Sigmoid colon (tissue), 6 donors: ENCODE measurements at regions not wholly inside any gene's neighbourhood (a gene's known extent, or its start where the extent isn't known, plus 50 kb on each side); places are given as distances from the start of the nearest gene placed in this dataset.
"Not testable (repeated sequence)": the region's sequence is repeated elsewhere in the genome, so short reads cannot be mapped to it uniquely, and the experiment has no call there.

Source experiments
- DNase-seq: peaks from one replicate; pipeline ENCODE4 v3.0.0-alpha.2; 2019
- H3K27ac ChIP-seq, 4 donors: fragments of 200-600 bp; sonication (generic); one replicate each; pipeline ENCODE4 v1.5.1; 2016 to 2019; ENCODE audit warnings: mild to moderate bottlenecking in 1 of 4
- H3K27me3 ChIP-seq, 3 donors: fragments of 200-600 bp; sonication (generic); one replicate each; pipeline ENCODE4 v1.5.1; 2019; ENCODE audit warnings: mild to moderate bottlenecking in 1 of 3
- H3K36me3 ChIP-seq, 4 donors: fragments of 200-600 bp; sonication (generic); one replicate each; pipeline ENCODE4 v1.5.1; 2016 to 2019
- H3K4me1 ChIP-seq, 4 donors: fragments of 200-600 bp; sonication (generic); one replicate each; pipeline ENCODE4 v1.5.1; 2017 to 2019
- H3K4me3 ChIP-seq, 4 donors: fragments of 200-600 bp; sonication (generic); one replicate each; pipeline ENCODE4 v1.5.1; 2017 to 2019; ENCODE audit warnings: mild to moderate bottlenecking in 2 of 4, moderate library complexity in 1 of 4
- H3K9me3 ChIP-seq, 4 donors: fragments of 200-600 bp in 3 of 4; sonication (generic) in 3 of 4; one replicate each; pipeline versions ENCODE4 v1.5.1 to v1.6.1; 2013 to 2019
- EP300 ChIP-seq, 4 donors: sonication (generic); formaldehyde crosslinking; IDR thresholded peaks; one replicate each; pipeline ENCODE4 v1.6.1; 2017; ENCODE audit warnings: antibody characterized with exemption in 4 of 4
- POLR2A ChIP-seq, 2 donors: fragments of 450-650 bp; IDR thresholded peaks; one replicate each; pipeline ENCODE4 v1.6.1; 2016; ENCODE audit warnings: antibody characterized with exemption in 2 of 2, mild to moderate bottlenecking in 2 of 2, moderate library complexity in 2 of 2
- POLR2AphosphoS5 ChIP-seq, 4 donors: sonication (generic); formaldehyde crosslinking; IDR thresholded peaks; one replicate each; pipeline ENCODE4 v1.6.1; 2017; ENCODE audit warnings: antibody characterized with exemption in 4 of 4
- WGBS, 2 donors: extraction: QIAGEN DNeasy Blood & Tissue Kit; methylation state at CpG; one replicate each; pipeline ENCODE4 v1.1.7; 2013; 5-methylcytosine and 5-hydroxymethylcytosine counted together
- intact Hi-C: fragments of 100-400 bp; cut with DNase I; formaldehyde crosslinking; loops from one replicate; pipeline ENCODE4 v1.15.1; 2023
- TF ChIP-seq, protein P1 (sequence below), 4 experiments: fragments of 450-650 bp in 3 of 4; fragments of 200-600 bp in 1 of 4; IDR thresholded peaks; one replicate each; pipeline ENCODE4 v1.5.1; 2016 to 2019; ENCODE audit warnings: antibody characterized with exemption in 4 of 4, mild to moderate bottlenecking in 3 of 4, moderate library complexity in 2 of 4
- donor health status: healthy with polysubstance abuse.
- donor health status: healthy.

DNA sequence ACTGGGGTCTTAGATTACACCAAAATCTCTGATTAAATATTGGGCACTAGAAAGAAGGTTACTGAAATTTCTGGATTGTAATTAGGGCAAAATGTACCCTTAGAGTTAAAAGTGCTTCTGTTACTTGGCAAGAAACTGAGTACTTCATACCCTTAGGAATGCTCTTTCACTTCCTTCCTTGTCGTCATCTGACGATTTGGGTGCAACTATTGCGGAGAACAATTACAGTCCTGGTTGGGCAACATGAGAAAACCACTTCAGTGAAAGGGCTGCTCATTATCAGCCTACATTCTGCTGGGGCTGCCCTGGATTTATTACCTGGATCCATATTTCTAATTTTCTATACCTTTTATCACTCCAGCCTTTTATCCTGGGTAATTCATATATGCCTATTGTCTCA is 348.5 kb upstream of the MDGA2 start:
- H3K4me3 ChIP-seq = no peak overlapping the region
- intact Hi-C loops = no loop called here
- TF ChIP-seq POLR2AphosphoS5 (IDR thresholded peaks at IDR 0.05) (no peak), POLR2A (IDR thresholded peaks at IDR 0.05) (no peak), EP300 (IDR thresholded peaks at IDR 0.05) (no peak)
- TF ChIP-seq, protein P1, sequence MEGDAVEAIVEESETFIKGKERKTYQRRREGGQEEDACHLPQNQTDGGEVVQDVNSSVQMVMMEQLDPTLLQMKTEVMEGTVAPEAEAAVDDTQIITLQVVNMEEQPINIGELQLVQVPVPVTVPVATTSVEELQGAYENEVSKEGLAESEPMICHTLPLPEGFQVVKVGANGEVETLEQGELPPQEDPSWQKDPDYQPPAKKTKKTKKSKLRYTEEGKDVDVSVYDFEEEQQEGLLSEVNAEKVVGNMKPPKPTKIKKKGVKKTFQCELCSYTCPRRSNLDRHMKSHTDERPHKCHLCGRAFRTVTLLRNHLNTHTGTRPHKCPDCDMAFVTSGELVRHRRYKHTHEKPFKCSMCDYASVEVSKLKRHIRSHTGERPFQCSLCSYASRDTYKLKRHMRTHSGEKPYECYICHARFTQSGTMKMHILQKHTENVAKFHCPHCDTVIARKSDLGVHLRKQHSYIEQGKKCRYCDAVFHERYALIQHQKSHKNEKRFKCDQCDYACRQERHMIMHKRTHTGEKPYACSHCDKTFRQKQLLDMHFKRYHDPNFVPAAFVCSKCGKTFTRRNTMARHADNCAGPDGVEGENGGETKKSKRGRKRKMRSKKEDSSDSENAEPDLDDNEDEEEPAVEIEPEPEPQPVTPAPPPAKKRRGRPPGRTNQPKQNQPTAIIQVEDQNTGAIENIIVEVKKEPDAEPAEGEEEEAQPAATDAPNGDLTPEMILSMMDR (IDR thresholded peaks at IDR 0.05) = no peak
- H3K27ac ChIP-seq = no peak overlapping the region
- no peak for DNase-seq
- H3K9me3 ChIP-seq = peaks cover 0 to 3% (median 0%) of the 10 kb centered on the region in 4 donors
- no peaks in the 10 kb centered on the region for H3K4me1 ChIP-seq
- 72 to 81% methylated on average over 3 of the region's 3 CpGs for WGBS, 2 donors
- no peaks in the 10 kb centered on the region for H3K27me3 ChIP-seq
- H3K36me3 ChIP-seq = no peaks in the 10 kb centered on the region

GRCh38 chr14:48011484-48011883 is 336.1 kb upstream of the MDGA2 start:
- H3K27me3 ChIP-seq, intact Hi-C loops, H3K4me1 ChIP-seq, DNase-seq, H3K9me3 ChIP-seq, H3K36me3 ChIP-seq, H3K27ac ChIP-seq, H3K4me3 ChIP-seq: not testable (repeated sequence)
- WGBS, 2 donors = 32 to 56% methylated on average over 12 of the region's 12 CpGs

- no peaks in the 10 kb centered on the region for H3K4me1 ChIP-seq
- H3K4me3 ChIP-seq = no peak overlapping the region
- TF ChIP-seq EP300 (IDR thresholded peaks at IDR 0.05) (no peak), POLR2A (IDR thresholded peaks at IDR 0.05) (no peak), POLR2AphosphoS5 (IDR thresholded peaks at IDR 0.05) (no peak)
- TF ChIP-seq, protein P1 (IDR thresholded peaks at IDR 0.05) = no peak
- no peak overlapping the region for H3K27ac ChIP-seq
- no peaks in the 10 kb centered on the region for H3K9me3 ChIP-seq
- no peak for DNase-seq
- no peaks in the 10 kb centered on the region for H3K27me3 ChIP-seq
- no peaks in the 10 kb centered on the region for H3K36me3 ChIP-seq
- intact Hi-C loops = no loop called here
Observed at GRCh38 chr14:48008646-48009045, 333.2 kb upstream of the MDGA2 start.

- intact Hi-C loops = no loop called here
- no peak overlapping the region for H3K27ac ChIP-seq
- WGBS, 2 donors = 33 to 61% methylated on average over 1 of the region's 1 CpG
- H3K4me3 ChIP-seq = no peak overlapping the region
- H3K4me1 ChIP-seq = no peaks in the 10 kb centered on the region
- TF ChIP-seq POLR2A (IDR thresholded peaks at IDR 0.05) (no peak), EP300 (IDR thresholded peaks at IDR 0.05) (no peak), POLR2AphosphoS5 (IDR thresholded peaks at IDR 0.05) (no peak)
- TF ChIP-seq, protein P1 (IDR thresholded peaks at IDR 0.05) = no peak
- H3K27me3 ChIP-seq = no peaks in the 10 kb centered on the region
- H3K9me3 ChIP-seq = no peaks in the 10 kb centered on the region
- H3K36me3 ChIP-seq = no peaks in the 10 kb centered on the region
- no peak for DNase-seq
Observed at GRCh38 chr14:48005986-48006385, 330.6 kb upstream of the MDGA2 start.

- TF ChIP-seq EP300 (IDR thresholded peaks at IDR 0.05) (no peak), POLR2A (IDR thresholded peaks at IDR 0.05) (no peak), POLR2AphosphoS5 (IDR thresholded peaks at IDR 0.05) (no peak)
- TF ChIP-seq, protein P1 (IDR thresholded peaks at IDR 0.05) = no peak
- no peaks in the 10 kb centered on the region for H3K36me3 ChIP-seq
Observed at GRCh38 chr14:47993883-47994282, 318.5 kb upstream of the MDGA2 start.

More at GRCh38 chr14:47993883-47994282, 318.5 kb upstream of the MDGA2 start:
- no peaks in the 10 kb centered on the region for H3K9me3 ChIP-seq
- no peaks in the 10 kb centered on the region for H3K4me1 ChIP-seq
- no peak for DNase-seq
- no peak overlapping the region for H3K27ac ChIP-seq
- intact Hi-C loops = no loop called here
- no peaks in the 10 kb centered on the region for H3K27me3 ChIP-seq
- H3K4me3 ChIP-seq = no peak overlapping the region
